NT2/D1 (cell line): ENCODE measurements at regions not wholly inside any gene's neighbourhood (a gene's known extent, or its start where the extent isn't known, plus 50 kb on each side); places are given as distances from the start of the nearest gene placed in this dataset.

Experiments
- SUZ12 ChIP-seq: IDR thresholded peaks from 2 replicates; pipeline ENCODE4 v1.6.1; 2011; ENCODE audit not compliant: insufficient read length, insufficient read depth; ENCODE audit errors: extremely low read depth
- YY1 ChIP-seq: IDR thresholded peaks from 2 replicates; pipeline ENCODE4 v1.6.1; 2011; ENCODE audit not compliant: insufficient read length, insufficient read depth

DNA sequence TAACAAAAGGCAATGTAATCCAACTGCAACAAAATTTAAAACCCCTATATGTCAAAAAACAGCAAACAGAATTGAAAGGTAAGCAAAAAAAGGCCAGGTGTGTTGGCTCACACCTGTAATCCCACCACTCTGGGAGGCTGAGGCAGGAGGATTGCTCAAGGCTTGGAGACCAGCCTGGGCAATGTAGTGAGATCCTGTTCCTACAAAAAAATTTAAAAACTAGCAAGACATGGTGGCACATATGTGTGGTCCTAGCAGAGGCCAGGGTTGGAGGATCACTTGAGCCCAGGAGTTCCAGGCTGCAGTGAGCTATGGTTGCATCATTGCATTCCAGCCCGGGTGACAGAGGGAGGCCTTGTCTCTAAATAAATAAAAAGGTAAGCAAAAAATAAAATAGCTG lies 212.1 kb upstream of the KLF14 start:
- TF ChIP-seq YY1, result no peak
- no peak for TF ChIP-seq SUZ12
